ENCODE measurements at regions not wholly inside any gene's neighbourhood (a gene's known extent, or its start where the extent isn't known, plus 50 kb on each side); places are given as distances from the start of the nearest gene placed in this dataset.

GRCh38 chr5:135272311-135272805 is 126.7 kb downstream of the MACROH2A1 start:
- no peak overlapping the region for H3K27ac ChIP-seq (ENCODE audit: low read depth, low read length)
- no peak overlapping the region for H3K4me3 ChIP-seq (ENCODE audit: low read length)

DNA sequence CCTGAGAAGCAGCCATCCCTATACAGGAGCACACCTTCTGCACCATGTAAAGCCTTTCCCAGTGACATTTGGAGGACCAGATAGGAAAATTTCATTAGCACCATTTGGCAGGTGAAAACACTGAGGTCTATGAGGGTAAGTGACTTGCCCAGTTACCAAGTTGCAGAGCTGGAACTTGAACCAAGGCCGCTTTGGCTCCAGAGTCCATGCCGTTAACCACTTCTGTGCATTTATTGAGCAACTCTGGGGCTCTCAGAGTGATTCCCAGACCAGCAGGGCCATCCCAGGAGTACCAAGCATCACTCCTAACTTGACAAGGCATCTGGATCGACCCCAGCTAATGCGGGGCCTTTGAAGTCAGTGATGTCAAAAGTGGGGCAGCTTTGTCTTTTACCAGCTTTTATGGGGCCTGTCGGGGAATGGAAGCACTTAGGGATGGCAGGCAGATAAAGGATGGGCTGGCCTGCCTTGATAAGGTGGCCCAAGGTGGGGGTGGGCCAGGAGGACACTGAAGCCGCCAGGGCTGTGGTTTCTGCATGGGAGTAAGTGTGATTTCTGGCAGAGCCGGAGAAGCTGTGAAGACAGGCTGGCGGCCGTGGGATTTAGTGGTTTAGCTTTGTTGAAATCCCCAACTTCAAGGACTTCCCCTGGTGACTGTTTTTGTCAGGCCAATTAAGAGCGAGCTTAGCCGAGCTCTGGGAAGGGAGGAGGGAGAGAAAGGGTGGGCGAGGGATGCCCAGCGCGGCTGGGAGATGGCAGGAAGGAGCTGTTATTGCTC is 127.3 kb downstream of the MACROH2A1 start:
- H3F3A ChIP-seq (ENCODE audit: control insufficient read depth, insufficient read depth): no peaks in the 10 kb centered on the region
- H3K9me2 ChIP-seq (replicated peaks; ENCODE audit: control insufficient read depth, low read length): no peaks in the 10 kb centered on the region
- no peaks in the 10 kb centered on the region for H3K36me3 ChIP-seq (ENCODE audit: control insufficient read depth, low read length)
- no peak overlapping the region for H3K27ac ChIP-seq (ENCODE audit: low read depth, low read length)
- H3K79me2 ChIP-seq (ENCODE audit: control insufficient read depth, low read length): no peaks in the 10 kb centered on the region
- H3K9me3 ChIP-seq (ENCODE audit: control insufficient read depth, insufficient read depth, low read length): no peaks in the 10 kb centered on the region
- H3K27me3 ChIP-seq (ENCODE audit: control insufficient read depth, low read length): no peaks in the 10 kb centered on the region
- no peak overlapping the region for H3K4me2 ChIP-seq (ENCODE audit: low read length)
- no peaks in the 10 kb centered on the region for H4K20me1 ChIP-seq (ENCODE audit: control insufficient read depth, insufficient read depth, low read depth, low read length)
- H3K4me3 ChIP-seq (ENCODE audit: low read length): no peak overlapping the region
- TF ChIP-seq, protein P1, sequence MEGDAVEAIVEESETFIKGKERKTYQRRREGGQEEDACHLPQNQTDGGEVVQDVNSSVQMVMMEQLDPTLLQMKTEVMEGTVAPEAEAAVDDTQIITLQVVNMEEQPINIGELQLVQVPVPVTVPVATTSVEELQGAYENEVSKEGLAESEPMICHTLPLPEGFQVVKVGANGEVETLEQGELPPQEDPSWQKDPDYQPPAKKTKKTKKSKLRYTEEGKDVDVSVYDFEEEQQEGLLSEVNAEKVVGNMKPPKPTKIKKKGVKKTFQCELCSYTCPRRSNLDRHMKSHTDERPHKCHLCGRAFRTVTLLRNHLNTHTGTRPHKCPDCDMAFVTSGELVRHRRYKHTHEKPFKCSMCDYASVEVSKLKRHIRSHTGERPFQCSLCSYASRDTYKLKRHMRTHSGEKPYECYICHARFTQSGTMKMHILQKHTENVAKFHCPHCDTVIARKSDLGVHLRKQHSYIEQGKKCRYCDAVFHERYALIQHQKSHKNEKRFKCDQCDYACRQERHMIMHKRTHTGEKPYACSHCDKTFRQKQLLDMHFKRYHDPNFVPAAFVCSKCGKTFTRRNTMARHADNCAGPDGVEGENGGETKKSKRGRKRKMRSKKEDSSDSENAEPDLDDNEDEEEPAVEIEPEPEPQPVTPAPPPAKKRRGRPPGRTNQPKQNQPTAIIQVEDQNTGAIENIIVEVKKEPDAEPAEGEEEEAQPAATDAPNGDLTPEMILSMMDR (IDR thresholded peaks at IDR 0.05; ENCODE audit: low read depth, low read length, poor library complexity, severe bottlenecking): no peak
- TF ChIP-seq EZH2phosphoT487 (IDR thresholded peaks at IDR 0.05; ENCODE audit: borderline replicate concordance, low read length): no peak
- H3K4me1 ChIP-seq (ENCODE audit: control insufficient read depth, low read length): no peaks in the 10 kb centered on the region

More at GRCh38 chr5:135272311-135272805, 126.7 kb downstream of the MACROH2A1 start:
- Histone ChIP-seq H3K27me3 (ENCODE audit: control insufficient read depth, low read length) (no peaks in the 10 kb centered on the region), H3K9me3 (ENCODE audit: control insufficient read depth, insufficient read depth, low read length) (no peaks in the 10 kb centered on the region), H3K4me2 (ENCODE audit: low read length) (no peak overlapping the region), H3K79me2 (ENCODE audit: control insufficient read depth, low read length) (no peaks in the 10 kb centered on the region), H3K36me3 (ENCODE audit: control insufficient read depth, low read length) (no peaks in the 10 kb centered on the region), H3K9me2 (replicated peaks; ENCODE audit: control insufficient read depth, low read length) (no peaks in the 10 kb centered on the region), H3F3A (ENCODE audit: control insufficient read depth, insufficient read depth) (no peaks in the 10 kb centered on the region), H4K20me1 (ENCODE audit: control insufficient read depth, insufficient read depth, low read depth, low read length) (no peaks in the 10 kb centered on the region), H3K4me1 (ENCODE audit: control insufficient read depth, low read length) (no peaks in the 10 kb centered on the region)
- TF ChIP-seq, protein P1 (IDR thresholded peaks at IDR 0.05; ENCODE audit: low read depth, low read length, poor library complexity, severe bottlenecking): no peak
- no peak for TF ChIP-seq EZH2phosphoT487 (IDR thresholded peaks at IDR 0.05; ENCODE audit: borderline replicate concordance, low read length)

DNA sequence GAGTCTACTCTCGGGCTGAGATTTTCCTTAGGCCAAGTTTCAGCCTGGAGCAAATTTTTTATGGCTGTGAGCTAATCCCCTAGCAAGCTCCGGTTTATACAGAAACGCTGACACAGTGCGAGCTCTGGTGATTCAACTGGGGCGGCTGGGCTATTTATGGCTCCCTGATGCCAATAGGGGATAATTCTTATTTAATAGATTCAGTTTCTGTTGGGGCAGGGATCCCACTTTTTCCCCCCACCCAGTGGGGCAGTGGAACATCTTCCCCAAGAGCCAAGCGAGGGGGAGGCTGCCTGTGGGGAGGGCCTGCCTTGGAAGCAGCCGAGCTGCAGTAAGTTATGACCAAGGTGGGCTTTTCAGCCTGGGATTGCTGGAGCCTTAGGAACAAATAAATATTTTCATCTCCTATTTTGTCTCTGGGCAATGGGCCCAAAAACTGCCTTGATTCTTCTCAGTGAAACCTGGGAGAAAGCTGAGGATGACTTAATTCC is 129.1 kb downstream of the MACROH2A1 start:
- Histone ChIP-seq H3K9me3 (ENCODE audit: control insufficient read depth, insufficient read depth, low read length) (no peaks in the 10 kb centered on the region), H4K20me1 (ENCODE audit: control insufficient read depth, insufficient read depth, low read depth, low read length) (no peaks in the 10 kb centered on the region), H3K9me2 (replicated peaks; ENCODE audit: control insufficient read depth, low read length) (no peaks in the 10 kb centered on the region), H3F3A (ENCODE audit: control insufficient read depth, insufficient read depth) (no peaks in the 10 kb centered on the region), H3K4me1 (ENCODE audit: control insufficient read depth, low read length) (no peaks in the 10 kb centered on the region), H3K4me3 (ENCODE audit: low read length) (no peak overlapping the region), H3K27me3 (ENCODE audit: control insufficient read depth, low read length) (no peaks in the 10 kb centered on the region), H3K27ac (ENCODE audit: low read depth, low read length) (no peak overlapping the region), H3K4me2 (ENCODE audit: low read length) (no peak overlapping the region), H3K79me2 (ENCODE audit: control insufficient read depth, low read length) (no peaks in the 10 kb centered on the region), H3K36me3 (ENCODE audit: control insufficient read depth, low read length) (no peaks in the 10 kb centered on the region)
- TF ChIP-seq, protein P1 (IDR thresholded peaks at IDR 0.05; ENCODE audit: low read depth, low read length, poor library complexity, severe bottlenecking): no peak
- no peak for TF ChIP-seq EZH2phosphoT487 (IDR thresholded peaks at IDR 0.05; ENCODE audit: borderline replicate concordance, low read length)
